ENCODE measurements at regions not wholly inside any gene's neighbourhood (a gene's known extent, or its start where the extent isn't known, plus 50 kb on each side); places are given as distances from the start of the nearest gene placed in this dataset.

DNA sequence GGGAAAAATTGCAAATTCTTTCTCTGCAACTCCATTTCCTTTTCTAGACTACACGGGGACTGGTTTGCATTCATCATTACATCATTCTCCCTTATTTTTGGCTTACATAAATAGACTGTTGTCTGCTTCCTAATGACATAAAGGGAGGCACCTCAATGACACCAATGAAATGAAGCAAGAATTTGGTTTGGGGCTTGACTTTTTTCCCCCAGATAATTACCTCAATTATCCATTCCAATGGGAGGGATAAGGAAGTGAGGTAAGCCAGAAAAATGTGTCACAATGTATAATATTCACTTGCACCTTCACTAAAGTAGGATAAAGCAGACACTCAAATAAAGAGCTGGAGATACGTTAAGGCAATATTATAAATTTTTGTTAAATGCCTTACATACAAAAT lies 240.6 kb upstream of the GRIP1 start:
- no peak for FAIRE-seq
- BruUV-seq (replicated peaks) = no TSS peak

More for the DNA sequence above, 240.6 kb upstream of the GRIP1 start:
- ChIA-PET CTCF (ENCODE audit: low intra/inter-chr PET ratio) (no interaction called here), POLR2A (no interaction called here)
- no peaks in the 10 kb centered on the region for H3K36me3 ChIP-seq (ENCODE audit: control insufficient read depth, insufficient read depth, low read length)
- ATAC-seq = no peak
- H3K4me1 ChIP-seq (replicated peaks in 1 of 2; ENCODE audit: control insufficient read depth in 2 of 2, insufficient read depth in 2 of 2, low read length in 2 of 2) = peaks cover 0 to 5% of the 10 kb centered on the region in 2 experiments; a peak in 2 of 5 replicates
- H3K27me3 ChIP-seq (ENCODE audit: control insufficient read depth in 2 of 2, insufficient read depth in 2 of 2, low read length in 2 of 2) = no peaks in the 10 kb centered on the region
- H3K27ac ChIP-seq (ENCODE audit: extremely low read depth, low read depth, low read length) = no peak overlapping the region
- intact Hi-C loops (cut with micrococcal nuclease) = no loop called here
- H4K20me1 ChIP-seq (replicated peaks; ENCODE audit: control insufficient read depth, insufficient read depth, low read length) = no peaks in the 10 kb centered on the region
- H3K4me3 ChIP-seq = no peak overlapping the region
- H3K4me2 ChIP-seq (ENCODE audit: insufficient read depth, low read length) = no peak overlapping the region
- TF ChIP-seq ZC3H11A (IDR thresholded peaks at IDR 0.05; ENCODE audit: low read depth, low read length) (no peak), HDAC3 (IDR thresholded peaks at IDR 0.05; ENCODE audit: borderline replicate concordance, partially characterized antibody) (no peak), HDGF (IDR thresholded peaks at IDR 0.05) (no peak)
- TF ChIP-seq, protein P1, sequence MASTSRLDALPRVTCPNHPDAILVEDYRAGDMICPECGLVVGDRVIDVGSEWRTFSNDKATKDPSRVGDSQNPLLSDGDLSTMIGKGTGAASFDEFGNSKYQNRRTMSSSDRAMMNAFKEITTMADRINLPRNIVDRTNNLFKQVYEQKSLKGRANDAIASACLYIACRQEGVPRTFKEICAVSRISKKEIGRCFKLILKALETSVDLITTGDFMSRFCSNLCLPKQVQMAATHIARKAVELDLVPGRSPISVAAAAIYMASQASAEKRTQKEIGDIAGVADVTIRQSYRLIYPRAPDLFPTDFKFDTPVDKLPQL (IDR thresholded peaks at IDR 0.05; ENCODE audit: extremely low read depth, insufficient read length) = no peak
- TF ChIP-seq, protein P2, sequence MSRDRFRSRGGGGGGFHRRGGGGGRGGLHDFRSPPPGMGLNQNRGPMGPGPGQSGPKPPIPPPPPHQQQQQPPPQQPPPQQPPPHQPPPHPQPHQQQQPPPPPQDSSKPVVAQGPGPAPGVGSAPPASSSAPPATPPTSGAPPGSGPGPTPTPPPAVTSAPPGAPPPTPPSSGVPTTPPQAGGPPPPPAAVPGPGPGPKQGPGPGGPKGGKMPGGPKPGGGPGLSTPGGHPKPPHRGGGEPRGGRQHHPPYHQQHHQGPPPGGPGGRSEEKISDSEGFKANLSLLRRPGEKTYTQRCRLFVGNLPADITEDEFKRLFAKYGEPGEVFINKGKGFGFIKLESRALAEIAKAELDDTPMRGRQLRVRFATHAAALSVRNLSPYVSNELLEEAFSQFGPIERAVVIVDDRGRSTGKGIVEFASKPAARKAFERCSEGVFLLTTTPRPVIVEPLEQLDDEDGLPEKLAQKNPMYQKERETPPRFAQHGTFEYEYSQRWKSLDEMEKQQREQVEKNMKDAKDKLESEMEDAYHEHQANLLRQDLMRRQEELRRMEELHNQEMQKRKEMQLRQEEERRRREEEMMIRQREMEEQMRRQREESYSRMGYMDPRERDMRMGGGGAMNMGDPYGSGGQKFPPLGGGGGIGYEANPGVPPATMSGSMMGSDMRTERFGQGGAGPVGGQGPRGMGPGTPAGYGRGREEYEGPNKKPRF (IDR thresholded peaks at IDR 0.05; ENCODE audit: low read depth, low read length) = no peak
- H3K79me2 ChIP-seq (ENCODE audit: control insufficient read depth, insufficient read depth, low read length) = no peaks in the 10 kb centered on the region
- no peak overlapping the region for H3K9ac ChIP-seq (ENCODE audit: insufficient read depth in 1 of 2, low read depth in 2 of 2, low read length in 2 of 2)
- H3K9me1 ChIP-seq (ENCODE audit: control insufficient read depth, insufficient read depth, low read length) = no peaks in the 10 kb centered on the region
- in situ Hi-C loops (cut with MboI) = no loop called here
- no peak overlapping the region for H2AFZ ChIP-seq (ENCODE audit: low read depth, low read length)
- no peak for DNase-seq (ENCODE audit: extremely low read depth in 1 of 4, low spot score in 3 of 4)
- no peaks in the 10 kb centered on the region for H3K9me3 ChIP-seq (replicated peaks; ENCODE audit: control insufficient read depth, insufficient read depth, low read depth, low read length)
- 11% methylated on average over 2 of the region's 2 CpGs for WGBS (ENCODE audit: insufficient coverage, low coverage, missing lambda C conversion rate)

Measured in K562 (cell line).